ENCODE measurements at regions not wholly inside any gene's neighbourhood (a gene's known extent, or its start where the extent isn't known, plus 50 kb on each side); places are given as distances from the start of the nearest gene placed in this dataset.

DNA sequence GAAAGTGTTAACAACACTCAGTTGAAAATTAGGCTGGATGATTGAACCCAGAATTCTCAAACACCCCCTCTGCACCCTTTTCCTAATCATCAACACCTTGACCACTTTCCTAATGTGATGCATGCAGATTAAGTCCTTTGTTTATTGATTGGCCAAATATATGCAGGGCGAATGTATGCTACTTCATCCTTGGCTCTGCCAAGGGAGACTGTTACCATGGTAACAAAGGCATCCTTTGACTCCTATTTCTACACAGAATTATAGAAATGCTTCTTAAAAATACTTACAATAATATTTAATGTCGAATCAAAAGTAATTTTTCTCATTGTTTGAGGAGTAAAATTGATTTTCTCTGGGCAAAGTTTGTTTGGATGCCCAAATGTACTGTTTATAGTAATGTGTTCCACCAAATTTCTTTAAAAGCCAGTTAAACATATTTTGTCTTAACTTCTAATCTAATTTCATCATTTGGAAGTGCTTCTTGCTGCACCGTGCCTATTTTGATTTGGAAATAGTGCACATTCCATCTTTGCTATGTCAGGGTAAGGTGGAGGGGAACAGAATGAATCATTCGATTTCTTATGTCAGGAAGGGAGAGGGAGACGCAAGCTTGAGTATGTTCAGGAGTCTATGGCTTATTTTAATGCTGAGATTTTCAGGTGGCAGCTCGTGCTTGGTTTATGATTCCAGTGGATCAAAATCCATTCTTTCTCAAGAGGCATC, 1384.3 kb upstream of the WWC1 start (continued):
- TF ChIP-seq, protein P1, sequence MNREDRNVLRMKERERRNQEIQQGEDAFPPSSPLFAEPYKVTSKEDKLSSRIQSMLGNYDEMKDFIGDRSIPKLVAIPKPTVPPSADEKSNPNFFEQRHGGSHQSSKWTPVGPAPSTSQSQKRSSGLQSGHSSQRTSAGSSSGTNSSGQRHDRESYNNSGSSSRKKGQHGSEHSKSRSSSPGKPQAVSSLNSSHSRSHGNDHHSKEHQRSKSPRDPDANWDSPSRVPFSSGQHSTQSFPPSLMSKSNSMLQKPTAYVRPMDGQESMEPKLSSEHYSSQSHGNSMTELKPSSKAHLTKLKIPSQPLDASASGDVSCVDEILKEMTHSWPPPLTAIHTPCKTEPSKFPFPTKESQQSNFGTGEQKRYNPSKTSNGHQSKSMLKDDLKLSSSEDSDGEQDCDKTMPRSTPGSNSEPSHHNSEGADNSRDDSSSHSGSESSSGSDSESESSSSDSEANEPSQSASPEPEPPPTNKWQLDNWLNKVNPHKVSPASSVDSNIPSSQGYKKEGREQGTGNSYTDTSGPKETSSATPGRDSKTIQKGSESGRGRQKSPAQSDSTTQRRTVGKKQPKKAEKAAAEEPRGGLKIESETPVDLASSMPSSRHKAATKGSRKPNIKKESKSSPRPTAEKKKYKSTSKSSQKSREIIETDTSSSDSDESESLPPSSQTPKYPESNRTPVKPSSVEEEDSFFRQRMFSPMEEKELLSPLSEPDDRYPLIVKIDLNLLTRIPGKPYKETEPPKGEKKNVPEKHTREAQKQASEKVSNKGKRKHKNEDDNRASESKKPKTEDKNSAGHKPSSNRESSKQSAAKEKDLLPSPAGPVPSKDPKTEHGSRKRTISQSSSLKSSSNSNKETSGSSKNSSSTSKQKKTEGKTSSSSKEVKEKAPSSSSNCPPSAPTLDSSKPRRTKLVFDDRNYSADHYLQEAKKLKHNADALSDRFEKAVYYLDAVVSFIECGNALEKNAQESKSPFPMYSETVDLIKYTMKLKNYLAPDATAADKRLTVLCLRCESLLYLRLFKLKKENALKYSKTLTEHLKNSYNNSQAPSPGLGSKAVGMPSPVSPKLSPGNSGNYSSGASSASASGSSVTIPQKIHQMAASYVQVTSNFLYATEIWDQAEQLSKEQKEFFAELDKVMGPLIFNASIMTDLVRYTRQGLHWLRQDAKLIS (CRISPR knock-in tag; IDR thresholded peaks at IDR 0.05; ENCODE audit: borderline replicate concordance): no peak
- TF ChIP-seq, protein P2, sequence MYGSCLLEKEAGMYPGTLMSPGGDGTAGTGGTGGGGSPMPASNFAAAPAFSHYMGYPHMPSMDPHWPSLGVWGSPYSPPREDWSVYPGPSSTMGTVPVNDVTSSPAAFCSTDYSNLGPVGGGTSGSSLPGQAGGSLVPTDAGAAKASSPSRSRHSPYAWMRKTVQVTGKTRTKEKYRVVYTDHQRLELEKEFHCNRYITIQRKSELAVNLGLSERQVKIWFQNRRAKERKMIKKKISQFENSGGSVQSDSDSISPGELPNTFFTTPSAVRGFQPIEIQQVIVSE (CRISPR knock-in tag; IDR thresholded peaks at IDR 0.05; ENCODE audit: borderline replicate concordance): no peak
- no peak for TF ChIP-seq NR2C2 (CRISPR knock-in tag; IDR thresholded peaks at IDR 0.05)
- TF ChIP-seq, protein P3, sequence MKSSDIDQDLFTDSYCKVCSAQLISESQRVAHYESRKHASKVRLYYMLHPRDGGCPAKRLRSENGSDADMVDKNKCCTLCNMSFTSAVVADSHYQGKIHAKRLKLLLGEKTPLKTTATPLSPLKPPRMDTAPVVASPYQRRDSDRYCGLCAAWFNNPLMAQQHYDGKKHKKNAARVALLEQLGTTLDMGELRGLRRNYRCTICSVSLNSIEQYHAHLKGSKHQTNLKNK (CRISPR knock-in tag; IDR thresholded peaks at IDR 0.05): no peak

DNA sequence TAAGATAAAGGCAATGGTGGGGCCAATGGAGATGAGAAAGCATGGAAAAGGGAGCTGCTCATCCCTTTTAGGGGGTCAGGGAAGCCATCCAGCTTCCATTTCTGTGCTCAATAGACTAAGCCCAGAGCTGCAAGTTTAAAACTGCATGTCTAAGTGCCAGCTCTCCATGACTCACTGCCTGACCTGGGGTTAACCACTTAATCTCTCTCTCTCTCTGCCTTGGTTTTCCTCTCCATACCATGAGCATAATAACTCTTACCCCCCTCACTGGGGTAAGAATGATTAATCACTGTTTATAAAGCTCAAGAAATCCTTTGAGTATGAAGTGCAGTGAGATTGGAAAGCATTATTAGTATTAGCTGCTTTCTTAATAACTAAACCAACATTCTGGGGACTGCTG, 1382.4 kb upstream of the WWC1 start:
- Mint-ChIP-seq H3K36me3 (no peaks in the 10 kb centered on the region), H3K27me3 (ENCODE audit: low read depth) (no peaks in the 10 kb centered on the region), H3K4me1 (0 out of 2 replicates have a peak, but pooled peaks cover 3% of the 10 kb centered on the region), H3K4me3 (no peak overlapping the region), H3K9me3 (no peaks in the 10 kb centered on the region), H3K27ac (no peak overlapping the region)
- ATAC-seq (no peak), DNase-seq (ENCODE audit: low spot score) (no peak)
- CTCF ChIA-PET: no interaction called here
- POLR2A ChIA-PET: interaction anchor here (0.6 to 0.7 kb wide), 2 partner anchors 17 to 123 kb away, joined by 3 to 7 read pairs; no protein-coding TSS in a partner anchor
- TF ChIP-seq ZNF263 (CRISPR knock-in tag; IDR thresholded peaks at IDR 0.05; ENCODE audit: low read depth) (no peak), OVOL2 (CRISPR knock-in tag; IDR thresholded peaks at IDR 0.05; ENCODE audit: borderline replicate concordance) (no peak), CBFB (CRISPR knock-in tag; IDR thresholded peaks at IDR 0.05; ENCODE audit: low read depth) (no peak), SP1 (CRISPR knock-in tag; conservative IDR thresholded peaks at IDR 0.05) (no peak), FOXP1 (CRISPR knock-in tag; IDR thresholded peaks at IDR 0.05; ENCODE audit: borderline replicate concordance) (no peak), ELF4 (CRISPR knock-in tag; IDR thresholded peaks at IDR 0.05; ENCODE audit: low read depth) (no peak)
- TF ChIP-seq, protein P4, sequence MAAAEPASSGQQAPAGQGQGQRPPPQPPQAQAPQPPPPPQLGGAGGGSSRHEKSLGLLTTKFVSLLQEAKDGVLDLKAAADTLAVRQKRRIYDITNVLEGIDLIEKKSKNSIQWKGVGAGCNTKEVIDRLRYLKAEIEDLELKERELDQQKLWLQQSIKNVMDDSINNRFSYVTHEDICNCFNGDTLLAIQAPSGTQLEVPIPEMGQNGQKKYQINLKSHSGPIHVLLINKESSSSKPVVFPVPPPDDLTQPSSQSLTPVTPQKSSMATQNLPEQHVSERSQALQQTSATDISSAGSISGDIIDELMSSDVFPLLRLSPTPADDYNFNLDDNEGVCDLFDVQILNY (CRISPR knock-in tag; IDR thresholded peaks at IDR 0.05): no peak

DNA sequence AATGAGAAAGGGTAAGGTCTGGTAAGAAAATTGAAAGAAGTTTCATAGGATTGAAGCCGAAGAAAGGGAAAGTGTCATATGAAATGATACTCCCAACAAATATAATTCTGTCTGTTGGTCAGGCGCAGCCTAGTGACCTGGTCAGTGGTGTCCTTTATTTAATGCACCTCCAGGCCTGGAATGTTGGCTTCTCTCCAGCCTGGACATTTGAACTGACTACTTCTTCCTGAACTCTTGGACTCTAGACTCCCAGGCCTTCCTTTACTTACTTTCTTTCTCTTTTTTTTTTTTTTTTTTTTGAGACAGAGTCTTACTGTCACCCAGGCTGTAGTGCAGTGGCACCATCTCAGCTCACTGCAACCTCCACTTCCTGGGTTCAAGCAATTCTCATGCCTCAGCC, 1381.5 kb upstream of the WWC1 start:
- no peak for ATAC-seq
- ChIA-PET CTCF (no interaction called here), POLR2A (no interaction called here)
- no peaks in the 10 kb centered on the region for H3K9me3 Mint-ChIP-seq
- no peak for DNase-seq (ENCODE audit: low spot score)
- no peaks in the 10 kb centered on the region for H3K4me1 Mint-ChIP-seq
- no peaks in the 10 kb centered on the region for H3K36me3 Mint-ChIP-seq
- no peaks in the 10 kb centered on the region for H3K27me3 Mint-ChIP-seq (ENCODE audit: low read depth)
- no peak overlapping the region for H3K27ac Mint-ChIP-seq
- H3K4me3 Mint-ChIP-seq: no peak overlapping the region
- TF ChIP-seq, protein P5, sequence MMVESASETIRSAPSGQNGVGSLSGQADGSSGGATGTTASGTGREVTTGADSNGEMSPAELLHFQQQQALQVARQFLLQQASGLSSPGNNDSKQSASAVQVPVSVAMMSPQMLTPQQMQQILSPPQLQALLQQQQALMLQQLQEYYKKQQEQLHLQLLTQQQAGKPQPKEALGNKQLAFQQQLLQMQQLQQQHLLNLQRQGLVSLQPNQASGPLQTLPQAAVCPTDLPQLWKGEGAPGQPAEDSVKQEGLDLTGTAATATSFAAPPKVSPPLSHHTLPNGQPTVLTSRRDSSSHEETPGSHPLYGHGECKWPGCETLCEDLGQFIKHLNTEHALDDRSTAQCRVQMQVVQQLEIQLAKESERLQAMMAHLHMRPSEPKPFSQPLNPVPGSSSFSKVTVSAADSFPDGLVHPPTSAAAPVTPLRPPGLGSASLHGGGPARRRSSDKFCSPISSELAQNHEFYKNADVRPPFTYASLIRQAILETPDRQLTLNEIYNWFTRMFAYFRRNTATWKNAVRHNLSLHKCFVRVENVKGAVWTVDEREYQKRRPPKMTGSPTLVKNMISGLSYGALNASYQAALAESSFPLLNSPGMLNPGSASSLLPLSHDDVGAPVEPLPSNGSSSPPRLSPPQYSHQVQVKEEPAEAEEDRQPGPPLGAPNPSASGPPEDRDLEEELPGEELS (CRISPR knock-in tag; IDR thresholded peaks at IDR 0.05): no peak
- TF ChIP-seq ZNF121 (CRISPR knock-in tag; IDR thresholded peaks at IDR 0.05) (no peak), OVOL2 (CRISPR knock-in tag; IDR thresholded peaks at IDR 0.05; ENCODE audit: borderline replicate concordance) (no peak), GABPB1 (CRISPR knock-in tag; IDR thresholded peaks at IDR 0.05) (no peak), ETV6 (CRISPR knock-in tag; IDR thresholded peaks at IDR 0.05) (no peak), ATF1 (CRISPR knock-in tag; IDR thresholded peaks at IDR 0.05) (no peak)
- TF ChIP-seq, protein P6, sequence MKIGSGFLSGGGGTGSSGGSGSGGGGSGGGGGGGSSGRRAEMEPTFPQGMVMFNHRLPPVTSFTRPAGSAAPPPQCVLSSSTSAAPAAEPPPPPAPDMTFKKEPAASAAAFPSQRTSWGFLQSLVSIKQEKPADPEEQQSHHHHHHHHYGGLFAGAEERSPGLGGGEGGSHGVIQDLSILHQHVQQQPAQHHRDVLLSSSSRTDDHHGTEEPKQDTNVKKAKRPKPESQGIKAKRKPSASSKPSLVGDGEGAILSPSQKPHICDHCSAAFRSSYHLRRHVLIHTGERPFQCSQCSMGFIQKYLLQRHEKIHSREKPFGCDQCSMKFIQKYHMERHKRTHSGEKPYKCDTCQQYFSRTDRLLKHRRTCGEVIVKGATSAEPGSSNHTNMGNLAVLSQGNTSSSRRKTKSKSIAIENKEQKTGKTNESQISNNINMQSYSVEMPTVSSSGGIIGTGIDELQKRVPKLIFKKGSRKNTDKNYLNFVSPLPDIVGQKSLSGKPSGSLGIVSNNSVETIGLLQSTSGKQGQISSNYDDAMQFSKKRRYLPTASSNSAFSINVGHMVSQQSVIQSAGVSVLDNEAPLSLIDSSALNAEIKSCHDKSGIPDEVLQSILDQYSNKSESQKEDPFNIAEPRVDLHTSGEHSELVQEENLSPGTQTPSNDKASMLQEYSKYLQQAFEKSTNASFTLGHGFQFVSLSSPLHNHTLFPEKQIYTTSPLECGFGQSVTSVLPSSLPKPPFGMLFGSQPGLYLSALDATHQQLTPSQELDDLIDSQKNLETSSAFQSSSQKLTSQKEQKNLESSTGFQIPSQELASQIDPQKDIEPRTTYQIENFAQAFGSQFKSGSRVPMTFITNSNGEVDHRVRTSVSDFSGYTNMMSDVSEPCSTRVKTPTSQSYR (CRISPR knock-in tag; IDR thresholded peaks at IDR 0.05): no peak
- TF ChIP-seq, protein P7, sequence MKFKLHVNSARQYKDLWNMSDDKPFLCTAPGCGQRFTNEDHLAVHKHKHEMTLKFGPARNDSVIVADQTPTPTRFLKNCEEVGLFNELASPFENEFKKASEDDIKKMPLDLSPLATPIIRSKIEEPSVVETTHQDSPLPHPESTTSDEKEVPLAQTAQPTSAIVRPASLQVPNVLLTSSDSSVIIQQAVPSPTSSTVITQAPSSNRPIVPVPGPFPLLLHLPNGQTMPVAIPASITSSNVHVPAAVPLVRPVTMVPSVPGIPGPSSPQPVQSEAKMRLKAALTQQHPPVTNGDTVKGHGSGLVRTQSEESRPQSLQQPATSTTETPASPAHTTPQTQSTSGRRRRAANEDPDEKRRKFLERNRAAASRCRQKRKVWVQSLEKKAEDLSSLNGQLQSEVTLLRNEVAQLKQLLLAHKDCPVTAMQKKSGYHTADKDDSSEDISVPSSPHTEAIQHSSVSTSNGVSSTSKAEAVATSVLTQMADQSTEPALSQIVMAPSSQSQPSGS (CRISPR knock-in tag; IDR thresholded peaks at IDR 0.05; ENCODE audit: borderline replicate concordance, low read depth): no peak
- TF ChIP-seq, protein P8, sequence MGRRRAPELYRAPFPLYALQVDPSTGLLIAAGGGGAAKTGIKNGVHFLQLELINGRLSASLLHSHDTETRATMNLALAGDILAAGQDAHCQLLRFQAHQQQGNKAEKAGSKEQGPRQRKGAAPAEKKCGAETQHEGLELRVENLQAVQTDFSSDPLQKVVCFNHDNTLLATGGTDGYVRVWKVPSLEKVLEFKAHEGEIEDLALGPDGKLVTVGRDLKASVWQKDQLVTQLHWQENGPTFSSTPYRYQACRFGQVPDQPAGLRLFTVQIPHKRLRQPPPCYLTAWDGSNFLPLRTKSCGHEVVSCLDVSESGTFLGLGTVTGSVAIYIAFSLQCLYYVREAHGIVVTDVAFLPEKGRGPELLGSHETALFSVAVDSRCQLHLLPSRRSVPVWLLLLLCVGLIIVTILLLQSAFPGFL (CRISPR knock-in tag; IDR thresholded peaks at IDR 0.05; ENCODE audit: borderline replicate concordance): no peak
